HG03103 (cell line): ENCODE measurements at regions not wholly inside any gene's neighbourhood (a gene's known extent, or its start where the extent isn't known, plus 50 kb on each side); places are given as distances from the start of the nearest gene placed in this dataset.
"Not testable (repeated sequence)": the region's sequence is repeated elsewhere in the genome, so short reads cannot be mapped to it uniquely, and the experiment has no call there.

Experiments used
- ATAC-seq: cut with Tn5 transposase; IDR thresholded peaks from one replicate; pipeline ENCODE4 v1.9.1; 2021; ENCODE audit warnings: low read depth; ENCODE audit not compliant: unreplicated experiment

- ATAC-seq = no peak
Observed at GRCh38 chr2:34808426-34808825, 1209.3 kb upstream of the FAM98A start.

DNA sequence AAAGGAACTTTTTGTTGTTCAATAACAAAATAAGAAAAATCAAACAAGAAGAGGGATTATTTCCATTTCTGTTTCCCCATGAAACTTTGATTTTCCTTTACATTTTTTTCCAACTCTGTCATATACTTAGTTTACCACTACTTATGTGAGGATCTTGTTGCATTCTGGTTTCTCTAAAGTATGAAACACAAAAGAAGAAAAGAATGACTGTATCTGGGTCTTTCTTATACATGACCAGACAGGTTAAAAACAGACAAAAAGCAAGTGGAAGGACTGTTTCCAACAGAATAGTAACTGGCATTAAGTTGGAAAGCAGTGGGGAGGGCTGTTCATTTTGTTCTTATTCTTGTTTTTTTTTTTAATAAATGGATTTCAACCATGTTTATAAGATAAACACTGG, 1207.8 kb upstream of the FAM98A start:
- no peak for ATAC-seq

GRCh38 chr2:34806396-34806795, 1207.3 kb upstream of the FAM98A start:
- ATAC-seq = no peak

GRCh38 chr2:34799556-34799955, 1200.5 kb upstream of the FAM98A start:
- ATAC-seq = no peak

DNA sequence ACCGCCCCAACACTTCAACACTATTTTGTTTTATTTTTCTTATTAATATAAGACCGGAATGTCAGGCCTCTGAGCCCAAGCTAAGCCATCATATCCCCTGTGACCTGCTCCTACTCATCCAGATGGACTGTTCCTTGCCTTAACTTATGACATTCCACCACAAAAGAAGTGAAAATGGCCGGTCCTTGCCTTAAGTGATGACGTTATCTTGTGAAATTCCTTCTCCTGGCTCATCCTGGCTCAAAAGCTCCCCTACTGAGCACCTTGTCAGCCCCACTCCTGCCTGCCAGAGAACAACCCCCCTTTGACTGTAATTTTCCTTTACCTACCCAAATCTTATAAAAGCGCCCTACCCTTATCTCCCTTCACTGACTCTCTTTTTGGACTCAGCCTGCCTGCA, 1196.5 kb upstream of the FAM98A start:
- not testable (repeated sequence) for ATAC-seq

DNA sequence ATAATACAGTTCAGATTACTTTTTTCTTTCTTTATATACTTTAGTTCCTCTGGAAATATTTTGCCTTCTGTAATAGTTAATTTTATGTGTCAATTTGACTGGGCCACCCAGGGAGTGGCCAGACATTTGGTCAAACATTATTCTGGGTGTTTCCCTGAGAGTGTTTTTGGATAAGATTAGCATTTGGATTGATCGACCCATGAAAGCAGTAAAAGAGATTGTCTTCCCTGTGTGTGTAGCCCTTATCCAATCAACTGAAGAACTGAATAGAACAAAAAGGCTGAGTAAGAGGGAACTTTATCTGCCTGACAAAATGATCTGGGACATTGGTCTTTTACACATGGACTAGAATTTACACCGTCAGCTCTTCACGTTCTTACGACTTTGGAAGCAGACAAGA, 1190.1 kb upstream of the FAM98A start:
- no peak for ATAC-seq

GRCh38 chr2:34787341-34787740, 1188.2 kb upstream of the FAM98A start:
- ATAC-seq = no peak

- no peak for ATAC-seq
Observed at GRCh38 chr2:34785206-34785785, 1186.2 kb upstream of the FAM98A start.

DNA sequence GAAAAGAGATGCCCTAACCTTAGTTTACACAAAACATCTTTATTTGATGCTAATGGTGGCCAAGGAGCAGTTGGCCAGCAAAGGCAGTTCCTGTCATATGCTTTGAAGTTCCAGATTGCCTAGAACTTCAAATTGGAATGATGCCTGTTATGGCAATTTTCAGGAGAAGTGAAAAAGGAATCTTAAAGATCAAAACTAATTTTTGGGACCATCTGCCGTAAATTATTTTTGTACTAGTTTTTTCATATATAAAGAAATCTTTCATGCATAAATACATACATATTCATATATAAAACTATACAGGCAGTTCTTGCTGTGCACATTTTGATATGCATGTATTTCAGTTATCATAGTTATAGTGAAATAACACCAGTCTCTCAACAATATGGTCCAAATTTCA, 1185.6 kb upstream of the FAM98A start:
- ATAC-seq = no peak

DNA sequence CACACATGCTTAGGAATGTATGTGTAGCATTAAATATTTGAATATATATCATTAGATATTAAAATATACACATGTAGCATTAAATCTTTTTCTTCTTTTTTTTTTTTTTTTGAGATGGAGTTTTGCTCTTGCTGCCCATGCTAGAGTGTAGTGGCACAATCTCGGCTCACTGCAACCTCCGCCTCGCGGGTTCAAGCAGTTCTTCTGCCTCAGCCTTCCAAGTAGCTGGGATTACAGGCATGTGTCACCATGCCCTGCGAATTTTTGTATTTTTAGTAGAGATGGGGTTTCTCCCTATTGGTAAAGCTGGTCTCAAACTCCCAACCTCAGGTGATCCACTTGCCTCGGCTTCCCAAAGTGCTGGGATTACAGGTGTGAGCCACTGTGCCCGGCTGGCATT, 1151.6 kb upstream of the FAM98A start:
- not testable (repeated sequence) for ATAC-seq

DNA sequence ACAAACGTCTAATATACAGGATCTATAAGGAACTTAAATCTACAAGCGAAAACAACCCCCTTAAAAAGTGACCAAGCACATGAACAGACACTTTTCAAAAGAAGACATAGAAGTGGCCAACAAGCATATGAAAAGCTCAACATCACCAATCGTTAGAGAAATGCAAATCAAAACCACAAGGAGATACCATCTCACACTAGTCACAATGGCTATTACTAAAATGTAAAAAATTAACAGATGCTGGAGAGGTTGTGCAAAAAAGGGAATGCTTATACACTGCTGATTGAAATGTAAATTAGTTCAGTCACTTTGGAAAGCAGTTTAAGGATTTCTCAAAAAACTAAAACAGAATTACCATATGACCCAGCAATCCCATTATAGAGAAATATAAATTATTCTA, 1148.5 kb upstream of the FAM98A start:
- ATAC-seq = no peak

- no peak for ATAC-seq
Observed at GRCh38 chr2:34738691-34739090, 1139.6 kb upstream of the FAM98A start.

DNA sequence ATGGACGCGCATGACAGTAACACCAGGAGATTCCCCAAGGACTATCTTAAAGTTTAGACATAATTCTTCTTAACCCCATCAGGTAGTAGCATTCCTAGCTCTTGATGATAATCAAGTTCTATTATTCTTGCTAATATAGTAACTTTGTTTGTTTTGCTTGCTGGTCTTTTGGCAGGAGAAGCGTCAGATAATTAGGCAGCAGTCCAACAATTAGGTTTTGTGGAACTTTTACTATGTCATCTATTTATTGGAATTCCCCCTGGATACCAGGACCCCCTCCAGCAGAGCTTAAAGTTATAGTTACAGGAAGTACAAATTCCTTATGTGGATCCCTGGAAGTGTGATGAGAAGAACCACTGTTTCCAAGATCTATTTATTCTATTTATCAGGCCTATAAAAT, 1138.0 kb upstream of the FAM98A start:
- no peak for ATAC-seq

GRCh38 chr2:34736482-34736881, 1137.4 kb upstream of the FAM98A start:
- ATAC-seq = no peak

- ATAC-seq = no peak
Observed at GRCh38 chr2:34734662-34735061, 1135.6 kb upstream of the FAM98A start.

- ATAC-seq = no peak
Observed at GRCh38 chr2:34734042-34734441, 1134.9 kb upstream of the FAM98A start.

DNA sequence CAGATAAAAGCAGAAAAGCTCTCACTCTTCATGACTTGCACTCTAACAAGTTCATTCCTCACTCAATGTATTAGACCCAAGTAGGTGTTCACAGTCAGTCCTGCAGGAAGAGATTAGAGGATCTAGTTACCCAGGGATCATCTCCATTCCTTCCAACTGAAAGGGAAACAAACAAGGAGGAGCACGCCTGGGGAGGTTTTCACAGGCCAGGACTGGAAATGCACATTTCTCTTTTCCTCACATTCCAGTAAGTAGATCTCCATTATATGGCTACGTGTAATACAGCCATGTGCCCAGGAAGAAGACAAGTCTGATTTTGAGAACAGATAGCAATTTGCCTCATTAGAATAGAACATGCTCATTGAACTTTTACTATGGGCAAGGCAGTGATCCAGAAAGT, 1132.2 kb upstream of the FAM98A start:
- no peak for ATAC-seq

- no peak for ATAC-seq
Observed at GRCh38 chr2:34729845-34730244, 1130.7 kb upstream of the FAM98A start.

GRCh38 chr2:34724107-34724506, 1125.0 kb upstream of the FAM98A start:
- ATAC-seq = no peak

GRCh38 chr2:34723683-34724082, 1124.6 kb upstream of the FAM98A start:
- ATAC-seq = no peak

GRCh38 chr2:34719206-34719605, 1120.1 kb upstream of the FAM98A start:
- ATAC-seq = no peak

DNA sequence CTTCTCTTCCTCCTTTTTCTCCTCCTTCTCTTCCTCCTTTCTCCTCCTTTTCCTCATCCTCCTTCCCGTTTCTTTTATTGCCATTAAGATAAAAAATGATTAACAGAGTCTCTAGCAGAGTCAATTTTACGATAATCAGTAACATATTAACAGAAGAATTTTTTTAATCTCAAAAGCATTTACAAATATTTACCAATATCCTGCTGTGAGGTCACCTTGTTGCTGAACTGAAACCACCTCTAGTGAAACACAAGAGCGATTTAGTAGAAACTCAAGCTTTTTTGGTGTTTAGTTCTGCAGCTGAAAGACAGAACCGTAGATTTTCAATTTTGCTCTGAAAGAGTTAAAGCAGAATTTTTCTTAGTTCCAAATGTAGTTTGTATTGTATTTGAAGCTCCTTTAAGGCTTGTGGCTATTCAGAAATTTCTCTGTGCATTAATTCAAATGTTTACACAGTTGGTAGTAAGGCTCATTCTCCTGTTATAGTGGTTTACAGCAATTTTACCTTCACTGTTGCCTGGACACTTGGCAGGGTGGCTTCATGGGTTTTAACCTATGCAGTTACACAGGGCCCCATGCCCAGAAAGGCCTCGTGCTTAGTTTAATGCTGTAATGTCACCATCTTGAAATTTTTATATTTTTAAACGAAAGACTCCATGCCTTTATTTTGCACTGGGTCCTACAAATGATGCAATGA, 1106.6 kb upstream of the FAM98A start:
- ATAC-seq = no peak

- ATAC-seq = no peak
Observed at GRCh38 chr2:34703292-34703691, 1104.2 kb upstream of the FAM98A start.
